GM12878 (cell line): ENCODE measurements at regions not wholly inside any gene's neighbourhood (a gene's known extent, or its start where the extent isn't known, plus 50 kb on each side); places are given as distances from the start of the nearest gene placed in this dataset.

ENCODE experiments used
- ATAC-seq: fragments of 200-7000 bp; cut with Tn5 transposase; 3 replicates; pipeline ENCODE4 v1.9.1; 2020; ENCODE audit warnings: mild to moderate bottlenecking, moderate library complexity
- BruUV-seq: library from RNA; stranded (reverse); fragments of 400-500 nt; replicated peaks from 2 replicates; lab custom pipeline; 2021; lab: Mats Ljungman, UMichigan
- CTCF ChIA-PET: fragments of 300-600 bp; sonication (Branson Sonifier 250); formaldehyde crosslinking; extraction: SDS; loops from one replicate; lab custom pipeline; 2021; ENCODE audit warnings: inconsistent platforms; lab: Yijun Ruan, JAX
- POLR2A ChIA-PET: fragments of 350-600 bp; formaldehyde crosslinking; extraction: SDS; loops from one replicate; lab custom pipeline; 2021; ENCODE audit warnings: inconsistent platforms; lab: Charles Lee
- RAD21 ChIA-PET: fragments of 300-600 bp; sonication (Branson Sonifier 250); formaldehyde crosslinking; loops from one replicate; lab custom pipeline; 2023; ENCODE audit warnings: antibody characterized with exemption; ENCODE audit not compliant: unreplicated experiment; lab: Charles Lee
- SMC1A ChIA-PET: fragments of 300-600 bp; sonication (Branson Sonifier 250); formaldehyde crosslinking; loops from one replicate; lab custom pipeline; 2023; ENCODE audit not compliant: unreplicated experiment, uncharacterized antibody; lab: Charles Lee
- DNase-seq: peaks from one replicate; pipeline ENCODE4 v3.0.0-alpha.2; 2011; ENCODE audit warnings: low read depth, low spot score
- FAIRE-seq: peaks from 3 replicates; lab custom pipeline; 2011; peaks lifted over from hg19 to GRCh38; lab: Jason Lieb, UNC
- H2AFZ ChIP-seq: 2 replicates; pipeline ENCODE4 v1.6.0; 2011; ENCODE audit warnings: low read depth, low read length, control low read depth; ENCODE audit not compliant: control insufficient read depth
- H3K27ac ChIP-seq: 2 replicates; pipeline ENCODE4 v1.5.1; 2011; ENCODE audit warnings: control low read depth; ENCODE audit not compliant: control insufficient read depth, insufficient read depth
- H3K27me3 ChIP-seq, 2 experiments: replicated peaks in 1 of 2; 2 replicates each; pipeline versions ENCODE4 v1.6.0 to v1.6.1; 2011; ENCODE audit warnings: low read length in 1 of 2; ENCODE audit not compliant: control insufficient read depth in 2 of 2, insufficient read depth in 2 of 2
- H3K36me3 ChIP-seq, 2 experiments: 2 replicates each; pipeline ENCODE4 v1.5.1; 2011; ENCODE audit warnings: low read length in 1 of 2; ENCODE audit not compliant: control insufficient read depth in 2 of 2, insufficient read depth in 2 of 2
- H3K4me1 ChIP-seq: 2 replicates; pipeline ENCODE4 v1.6.1; 2011; ENCODE audit warnings: mild to moderate bottlenecking, low read length, moderate library complexity, mixed read lengths; ENCODE audit not compliant: control insufficient read depth, insufficient read depth
- H3K4me2 ChIP-seq: 2 replicates; pipeline ENCODE4 v1.6.0; 2011; ENCODE audit warnings: control low read depth; ENCODE audit not compliant: control insufficient read depth, insufficient read depth
- H3K4me3 ChIP-seq: fragments of 200-600 bp; sonication (generic); 2 replicates; pipeline ENCODE4 v1.5.1; 2016
- H3K79me2 ChIP-seq: 2 replicates; pipeline ENCODE4 v1.6.0; 2011; ENCODE audit warnings: low read length; ENCODE audit not compliant: control insufficient read depth, insufficient read depth
- H3K9ac ChIP-seq: 2 replicates; pipeline ENCODE4 v1.8.0; 2011; ENCODE audit warnings: low read length, control low read depth, mixed read lengths; ENCODE audit not compliant: control insufficient read depth, insufficient read depth
- H3K9me3 ChIP-seq: replicated peaks from 3 replicates; pipeline ENCODE4 v1.5.1; 2011; ENCODE audit warnings: mild to moderate bottlenecking, low read length; ENCODE audit not compliant: control insufficient read depth, insufficient read depth
- H4K20me1 ChIP-seq: 2 replicates; pipeline ENCODE4 v1.6.0; 2011; ENCODE audit not compliant: control insufficient read depth, insufficient read depth
- CEBPB ChIP-seq, 2 experiments: fragments of 150-350 bp in 1 of 2; IDR thresholded peaks; 2 replicates each; pipeline ENCODE4 v1.6.1; 2012 to 2014; ENCODE audit warnings: low read depth in 2 of 2, low read length in 2 of 2, borderline replicate concordance in 1 of 2, inconsistent platforms in 1 of 2
- CHD1 ChIP-seq: IDR thresholded peaks from 2 replicates; pipeline ENCODE4 v1.6.1; 2012; ENCODE audit warnings: low read depth, low read length, improper control_type of control experiment
- CUX1 ChIP-seq: IDR thresholded peaks from 2 replicates; pipeline ENCODE4 v1.6.1; 2012; ENCODE audit warnings: improper control_type of control experiment, low read depth, low read length; ENCODE audit not compliant: insufficient replicate concordance
- FOS ChIP-seq: IDR thresholded peaks from 3 replicates; pipeline ENCODE4 v1.6.1; 2011; ENCODE audit warnings: borderline replicate concordance; ENCODE audit not compliant: insufficient read length; ENCODE audit errors: extremely low read depth
- HDAC2 ChIP-seq: fragments of 200-600 bp; sonication (generic); IDR thresholded peaks from 2 replicates; pipeline ENCODE4 v1.6.1; 2017
- IRF3 ChIP-seq: fragments of 450-650 bp; IDR thresholded peaks from 2 replicates; pipeline ENCODE4 v1.6.1; 2014; ENCODE audit warnings: mild to moderate bottlenecking
- MEF2A ChIP-seq: IDR thresholded peaks from 2 replicates; pipeline ENCODE4 v1.6.1; 2011; ENCODE audit warnings: low read depth, mild to moderate bottlenecking, low read length, moderate library complexity; ENCODE audit not compliant: insufficient read depth
- NBN ChIP-seq: fragments of 450-650 bp; IDR thresholded peaks from 2 replicates; pipeline ENCODE4 v1.6.1; 2016
- NRF1 ChIP-seq: conservative IDR thresholded peaks from 2 replicates; pipeline ENCODE4 v1.6.1; 2011; ENCODE audit warnings: mild to moderate bottlenecking, low read depth, low read length, improper control_type of control experiment
- PAX5 ChIP-seq: IDR thresholded peaks from 2 replicates; pipeline ENCODE4 v1.6.1; 2011; ENCODE audit warnings: low read depth, low read length, borderline replicate concordance
- RB1 ChIP-seq: fragments of 450-650 bp; formaldehyde crosslinking; IDR thresholded peaks from 2 replicates; pipeline ENCODE4 v1.6.1; 2017; ENCODE audit warnings: mild to moderate bottlenecking, borderline replicate concordance
- SIN3A ChIP-seq: IDR thresholded peaks from 2 replicates; pipeline ENCODE4 v1.6.1; 2012; ENCODE audit warnings: low read depth, low read length, improper control_type of control experiment
- SMARCA5 ChIP-seq: fragments of 450-650 bp; IDR thresholded peaks from 2 replicates; pipeline ENCODE4 v1.6.1; 2017; ENCODE audit warnings: mild to moderate bottlenecking
- SUPT20H ChIP-seq: IDR thresholded peaks from 2 replicates; pipeline ENCODE4 v1.6.1; 2011; ENCODE audit warnings: low read depth, mild to moderate bottlenecking, low read length, moderate library complexity, borderline replicate concordance; ENCODE audit not compliant: control insufficient read depth
- SUZ12 ChIP-seq: fragments of 200-600 bp; sonication (generic); IDR thresholded peaks from one replicate; pipeline ENCODE4 v1.6.1; 2018; ENCODE audit warnings: antibody characterized with exemption, mild to moderate bottlenecking; ENCODE audit not compliant: unreplicated experiment
- TARDBP ChIP-seq: IDR thresholded peaks from 2 replicates; pipeline ENCODE4 v1.6.1; 2016; ENCODE audit warnings: borderline replicate concordance
- YBX1 ChIP-seq: fragments of 450-650 bp; IDR thresholded peaks from 2 replicates; pipeline ENCODE4 v1.6.1; 2016; ENCODE audit warnings: antibody characterized with exemption
- ZBTB33 ChIP-seq: fragments of 450-650 bp; IDR thresholded peaks from 2 replicates; pipeline ENCODE4 v1.6.1; 2017; ENCODE audit warnings: mild to moderate bottlenecking
- WGBS: methylation state at CpG from one replicate; pipeline ENCODE4 v1.1.6; 2016; ENCODE audit warnings: low lambda C conversion rate; ENCODE audit not compliant: insufficient replicate concordance, insufficient coverage; ENCODE audit errors: missing lambda C conversion rate; 5-methylcytosine and 5-hydroxymethylcytosine counted together
- in situ Hi-C: fragments of 300-500 bp; cut with MboI; formaldehyde crosslinking; loops from 9 replicates; pipeline ENCODE4 v1.14.3; 2018; ENCODE audit warnings: mixed read lengths
- intact Hi-C: fragments of 100-400 bp; cut with micrococcal nuclease; formaldehyde crosslinking; loops from one replicate; pipeline ENCODE4 v1.14.2; 2022; ENCODE audit not compliant: unreplicated experiment

GRCh38 chr9:20031836-20032235 is 243.0 kb upstream of the SLC24A2 start (continued):
- TF ChIP-seq YBX1, result no peak
- TF ChIP-seq NRF1, result no peak
- TF ChIP-seq IRF3, result no peak
- TF ChIP-seq SUPT20H, result no peak
- TF ChIP-seq SIN3A, result no peak
- no peak for TF ChIP-seq PAX5

- ChIA-PET POLR2A (no interaction called here), SMC1A (no interaction called here)
- no TSS peak for BruUV-seq
Measured at GRCh38 chr9:20030671-20031070, 241.8 kb upstream of the SLC24A2 start.

More at GRCh38 chr9:20030671-20031070, 241.8 kb upstream of the SLC24A2 start:
- no peaks in the 10 kb centered on the region for H3K79me2 ChIP-seq
- WGBS, result 44% methylated on average over 2 of the region's 2 CpGs
- H3K9me3 ChIP-seq, result no peaks in the 10 kb centered on the region
- no peak for DNase-seq
- intact Hi-C loops, result no loop called here
- ATAC-seq, result peak; percentile 30; the same call in 2 of the 3 replicates
- in situ Hi-C loops, result no loop called here
- TF ChIP-seq SMARCA5 (no peak), CHD1 (no peak), NBN (no peak), RB1 (no peak), CUX1 (no peak), MEF2A (no peak), HDAC2 (no peak), FOS (no peak), TARDBP (no peak), CEBPB (IDR thresholded peaks at IDR 0.05; ENCODE audit: borderline replicate concordance in 1 of 2, low read depth in 2 of 2, low read length in 2 of 2) (no peak), ZBTB33 (no peak), SUZ12 (no peak)
- ChIA-PET CTCF (no interaction called here), RAD21 (no interaction called here)
- H3K9ac ChIP-seq, result no peak overlapping the region
- no peaks in the 10 kb centered on the region for H3K36me3 ChIP-seq
- H3K4me2 ChIP-seq, result no peak overlapping the region
- H2AFZ ChIP-seq, result no peak overlapping the region
- H4K20me1 ChIP-seq, result no peaks in the 10 kb centered on the region
- no peaks in the 10 kb centered on the region for H3K4me1 ChIP-seq
- H3K27me3 ChIP-seq, result no peaks in the 10 kb centered on the region
- no peak overlapping the region for H3K27ac ChIP-seq
- H3K4me3 ChIP-seq, result no peak overlapping the region
- no peak for FAIRE-seq
